ENCODE measurements at regions not wholly inside any gene's neighbourhood (a gene's known extent, or its start where the extent isn't known, plus 50 kb on each side); places are given as distances from the start of the nearest gene placed in this dataset.

GRCh38 chr7:96486681-96487080, 164.8 kb upstream of the SLC25A13 start:
- Histone ChIP-seq H3K79me2 (ENCODE audit: control insufficient read depth, insufficient read depth, low read length) (no peaks in the 10 kb centered on the region), H3K4me2 (ENCODE audit: extremely low read depth, insufficient read depth, low read length) (no peak overlapping the region), H3K27me3 (ENCODE audit: control insufficient read depth, insufficient read depth, low read length) (no peaks in the 10 kb centered on the region), H4K20me1 (ENCODE audit: control insufficient read depth, extremely low read depth, insufficient read depth, low read length) (no peaks in the 10 kb centered on the region), H3K9ac (ENCODE audit: insufficient read depth, low read length) (no peak overlapping the region), H3K27ac (ENCODE audit: insufficient read depth, low read length) (no peak overlapping the region), H3K9me3 (ENCODE audit: control insufficient read depth, insufficient read depth, low read depth, low read length) (no peaks in the 10 kb centered on the region), H2AFZ (ENCODE audit: low read length) (no peak overlapping the region), H3K36me3 (ENCODE audit: control insufficient read depth, insufficient read depth, low read length) (no peaks in the 10 kb centered on the region), H3K4me1 (ENCODE audit: control insufficient read depth, extremely low read depth, insufficient read depth, low read length) (no peaks in the 10 kb centered on the region), H3K4me3 (replicated peaks in 1 of 4; ENCODE audit: control extremely low read depth in 1 of 4, insufficient read depth in 1 of 4, low read depth in 3 of 4, low read length in 4 of 4) (no peak overlapping the region)
- TF ChIP-seq EZH2 (IDR thresholded peaks at IDR 0.05; ENCODE audit: low read length, missing control alignments), result no peak
- no peak for DNase-seq (ENCODE audit: low read depth in 2 of 2)

- Histone ChIP-seq H3K36me3 (ENCODE audit: control insufficient read depth, insufficient read depth, low read length) (no peaks in the 10 kb centered on the region), H2AFZ (ENCODE audit: low read length) (no peak overlapping the region)
These were observed 162.9 kb upstream of the SLC25A13 start for GRCh38 chr7:96484845-96485244.

GRCh38 chr7:96484091-96484490, 162.2 kb upstream of the SLC25A13 start:
- no peak for DNase-seq (ENCODE audit: low read depth in 2 of 2)
- H3K4me1 ChIP-seq (ENCODE audit: control insufficient read depth, extremely low read depth, insufficient read depth, low read length), result no peaks in the 10 kb centered on the region
- H3K4me2 ChIP-seq (ENCODE audit: extremely low read depth, insufficient read depth, low read length), result no peak overlapping the region
- no peaks in the 10 kb centered on the region for H3K9me3 ChIP-seq (ENCODE audit: control insufficient read depth, insufficient read depth, low read depth, low read length)
- no peak overlapping the region for H2AFZ ChIP-seq (ENCODE audit: low read length)
- no peaks in the 10 kb centered on the region for H3K79me2 ChIP-seq (ENCODE audit: control insufficient read depth, insufficient read depth, low read length)
- no peak overlapping the region for H3K9ac ChIP-seq (ENCODE audit: insufficient read depth, low read length)
- TF ChIP-seq CTCF (conservative IDR thresholded peaks at IDR 0.05 in 1 of 2, IDR thresholded peaks at IDR 0.05 in 1 of 2; ENCODE audit: low read depth in 1 of 2, low read length in 2 of 2), result no peak
- TF ChIP-seq EZH2 (IDR thresholded peaks at IDR 0.05; ENCODE audit: low read length, missing control alignments), result no peak
- no peaks in the 10 kb centered on the region for H3K36me3 ChIP-seq (ENCODE audit: control insufficient read depth, insufficient read depth, low read length)
- no peaks in the 10 kb centered on the region for H3K27me3 ChIP-seq (ENCODE audit: control insufficient read depth, insufficient read depth, low read length)
- no peaks in the 10 kb centered on the region for H4K20me1 ChIP-seq (ENCODE audit: control insufficient read depth, extremely low read depth, insufficient read depth, low read length)
- H3K4me3 ChIP-seq (replicated peaks in 1 of 4; ENCODE audit: control extremely low read depth in 1 of 4, insufficient read depth in 1 of 4, low read depth in 3 of 4, low read length in 4 of 4), result no peak overlapping the region
- H3K27ac ChIP-seq (ENCODE audit: insufficient read depth, low read length), result no peak overlapping the region

More at GRCh38 chr7:96484845-96485244, 162.9 kb upstream of the SLC25A13 start:
- Histone ChIP-seq H3K4me3 (replicated peaks in 1 of 4; ENCODE audit: control extremely low read depth in 1 of 4, insufficient read depth in 1 of 4, low read depth in 3 of 4, low read length in 4 of 4) (no peak overlapping the region), H3K9ac (ENCODE audit: insufficient read depth, low read length) (no peak overlapping the region), H3K4me1 (ENCODE audit: control insufficient read depth, extremely low read depth, insufficient read depth, low read length) (no peaks in the 10 kb centered on the region), H3K27me3 (ENCODE audit: control insufficient read depth, insufficient read depth, low read length) (no peaks in the 10 kb centered on the region), H3K79me2 (ENCODE audit: control insufficient read depth, insufficient read depth, low read length) (no peaks in the 10 kb centered on the region), H3K9me3 (ENCODE audit: control insufficient read depth, insufficient read depth, low read depth, low read length) (no peaks in the 10 kb centered on the region), H3K4me2 (ENCODE audit: extremely low read depth, insufficient read depth, low read length) (no peak overlapping the region), H4K20me1 (ENCODE audit: control insufficient read depth, extremely low read depth, insufficient read depth, low read length) (no peaks in the 10 kb centered on the region), H3K27ac (ENCODE audit: insufficient read depth, low read length) (no peak overlapping the region)
- no peak for DNase-seq (ENCODE audit: low read depth in 2 of 2)
- no peak for TF ChIP-seq CTCF (conservative IDR thresholded peaks at IDR 0.05 in 1 of 2, IDR thresholded peaks at IDR 0.05 in 1 of 2; ENCODE audit: low read depth in 1 of 2, low read length in 2 of 2)
- no peak for TF ChIP-seq EZH2 (IDR thresholded peaks at IDR 0.05; ENCODE audit: low read length, missing control alignments)

Measured in fibroblast of lung (primary cell).